Vagina (tissue), 2 donors: ENCODE measurements at regions not wholly inside any gene's neighbourhood (a gene's known extent, or its start where the extent isn't known, plus 50 kb on each side); places are given as distances from the start of the nearest gene placed in this dataset.

Experiments used
- DNase-seq, 2 donors: peaks; one replicate each; pipeline ENCODE4 v3.0.0-alpha.2; 2017; ENCODE audit errors: extremely low spot score in 2 of 2
- H3K27ac ChIP-seq: fragments of 200-600 bp; sonication (generic); one replicate; pipeline ENCODE4 v1.5.1; 2019
- H3K27me3 ChIP-seq: fragments of 200-600 bp; sonication (generic); one replicate; pipeline ENCODE4 v1.5.1; 2019
- H3K36me3 ChIP-seq, 2 donors: fragments of 200-600 bp; sonication (generic); one replicate each; pipeline ENCODE4 v1.5.1; 2017 to 2019
- H3K4me1 ChIP-seq: fragments of 200-600 bp; sonication (generic); one replicate; pipeline ENCODE4 v1.5.1; 2019
- H3K4me3 ChIP-seq, 2 donors: fragments of 200-600 bp; sonication (generic); 1 replicate in 1 of 2; 2 replicates in 1 of 2; pipeline ENCODE4 v1.5.1; 2016 to 2019
- H3K9me3 ChIP-seq: fragments of 200-600 bp; sonication (generic); one replicate; pipeline ENCODE4 v1.5.1; 2019
- POLR2A ChIP-seq, 2 donors: fragments of 450-650 bp; IDR thresholded peaks; one replicate each; pipeline ENCODE4 v1.6.1; 2017; ENCODE audit warnings: antibody characterized with exemption in 2 of 2, mild to moderate bottlenecking in 2 of 2, moderate library complexity in 2 of 2
- POLR2AphosphoS5 ChIP-seq, 2 donors: sonication (generic); formaldehyde crosslinking; IDR thresholded peaks; one replicate each; pipeline ENCODE4 v1.9.0; 2017; ENCODE audit warnings: antibody characterized with exemption in 2 of 2, mild to moderate bottlenecking in 2 of 2, low read depth in 1 of 2; ENCODE audit not compliant: insufficient read depth in 1 of 2
- intact Hi-C: fragments of 100-400 bp; cut with DNase I; formaldehyde crosslinking; loops from one replicate; pipeline ENCODE4 v1.15.1; 2023
- TF ChIP-seq, protein P1 (sequence below), 3 experiments: fragments of 450-650 bp in 2 of 3; fragments of 200-600 bp in 1 of 3; sonication (generic) in 1 of 3; IDR thresholded peaks; one replicate each; pipeline ENCODE4 v1.5.1; 2017 to 2019; ENCODE audit warnings: antibody characterized with exemption in 3 of 3, mild to moderate bottlenecking in 2 of 3, moderate library complexity in 2 of 3

DNA sequence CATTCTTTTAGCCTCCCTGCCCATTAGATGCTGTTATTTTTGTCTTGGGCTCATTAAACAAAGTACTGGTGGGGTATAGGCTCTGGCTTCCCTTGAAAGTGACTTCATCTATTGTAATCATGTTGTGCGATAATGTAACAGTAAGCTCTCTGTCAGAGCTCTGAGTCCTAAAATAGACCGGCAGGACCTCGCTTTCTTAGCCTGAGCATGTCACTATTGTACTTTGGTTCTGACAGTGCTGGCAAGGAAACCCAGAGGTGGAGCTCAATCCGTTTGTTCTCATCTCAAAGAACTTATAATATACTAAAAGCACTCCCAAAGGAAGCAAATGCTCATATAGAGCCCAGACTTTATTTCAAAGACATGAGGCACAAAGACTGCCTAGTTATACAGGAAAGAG is 339.1 kb upstream of the CCNH start:
- intact Hi-C loops: no loop called here
- Histone ChIP-seq H3K4me3 (no peak overlapping the region), H3K9me3 (no peaks in the 10 kb centered on the region), H3K36me3 (no peaks in the 10 kb centered on the region), H3K4me1 (no peaks in the 10 kb centered on the region), H3K27ac (no peak overlapping the region), H3K27me3 (no peaks in the 10 kb centered on the region)
- no peak for DNase-seq
- TF ChIP-seq POLR2A (IDR thresholded peaks at IDR 0.05) (no peak), POLR2AphosphoS5 (IDR thresholded peaks at IDR 0.05; ENCODE audit: insufficient read depth in 1 of 2, low read depth in 1 of 2) (no peak)
- TF ChIP-seq, protein P1, sequence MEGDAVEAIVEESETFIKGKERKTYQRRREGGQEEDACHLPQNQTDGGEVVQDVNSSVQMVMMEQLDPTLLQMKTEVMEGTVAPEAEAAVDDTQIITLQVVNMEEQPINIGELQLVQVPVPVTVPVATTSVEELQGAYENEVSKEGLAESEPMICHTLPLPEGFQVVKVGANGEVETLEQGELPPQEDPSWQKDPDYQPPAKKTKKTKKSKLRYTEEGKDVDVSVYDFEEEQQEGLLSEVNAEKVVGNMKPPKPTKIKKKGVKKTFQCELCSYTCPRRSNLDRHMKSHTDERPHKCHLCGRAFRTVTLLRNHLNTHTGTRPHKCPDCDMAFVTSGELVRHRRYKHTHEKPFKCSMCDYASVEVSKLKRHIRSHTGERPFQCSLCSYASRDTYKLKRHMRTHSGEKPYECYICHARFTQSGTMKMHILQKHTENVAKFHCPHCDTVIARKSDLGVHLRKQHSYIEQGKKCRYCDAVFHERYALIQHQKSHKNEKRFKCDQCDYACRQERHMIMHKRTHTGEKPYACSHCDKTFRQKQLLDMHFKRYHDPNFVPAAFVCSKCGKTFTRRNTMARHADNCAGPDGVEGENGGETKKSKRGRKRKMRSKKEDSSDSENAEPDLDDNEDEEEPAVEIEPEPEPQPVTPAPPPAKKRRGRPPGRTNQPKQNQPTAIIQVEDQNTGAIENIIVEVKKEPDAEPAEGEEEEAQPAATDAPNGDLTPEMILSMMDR (IDR thresholded peaks at IDR 0.05): no peak

DNA sequence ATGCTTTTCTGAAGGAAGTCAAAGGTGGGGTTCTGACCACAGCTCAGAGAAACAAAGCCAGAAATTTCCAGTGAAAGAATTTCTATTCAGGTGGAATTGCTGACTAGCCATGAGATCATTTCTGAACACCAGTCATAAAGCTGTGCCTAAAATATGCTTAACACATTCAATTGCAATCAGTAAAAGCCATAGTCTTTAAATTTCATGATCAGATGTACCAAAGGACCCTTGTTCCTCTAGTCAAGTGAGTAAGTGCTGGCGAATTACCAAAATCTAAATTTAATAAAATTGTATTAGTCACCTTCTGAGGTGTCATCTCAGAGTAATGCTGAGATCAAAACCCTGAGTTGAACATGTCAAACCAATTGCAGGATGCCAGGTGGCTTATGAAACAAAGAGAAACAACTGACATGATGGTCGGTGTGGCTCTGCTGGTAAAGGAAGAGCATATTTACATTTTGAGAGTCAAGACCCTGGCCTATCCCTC is 334.2 kb upstream of the CCNH start:
- no peaks in the 10 kb centered on the region for H3K4me1 ChIP-seq
- intact Hi-C loops: no loop called here
- H3K27ac ChIP-seq: no peak overlapping the region
- no peaks in the 10 kb centered on the region for H3K9me3 ChIP-seq
- H3K27me3 ChIP-seq: no peaks in the 10 kb centered on the region
- no peaks in the 10 kb centered on the region for H3K36me3 ChIP-seq
- no peak for DNase-seq
- TF ChIP-seq POLR2AphosphoS5 (IDR thresholded peaks at IDR 0.05; ENCODE audit: insufficient read depth in 1 of 2, low read depth in 1 of 2) (no peak), POLR2A (IDR thresholded peaks at IDR 0.05) (no peak)
- TF ChIP-seq, protein P1 (IDR thresholded peaks at IDR 0.05): no peak
- no peak overlapping the region for H3K4me3 ChIP-seq

DNA sequence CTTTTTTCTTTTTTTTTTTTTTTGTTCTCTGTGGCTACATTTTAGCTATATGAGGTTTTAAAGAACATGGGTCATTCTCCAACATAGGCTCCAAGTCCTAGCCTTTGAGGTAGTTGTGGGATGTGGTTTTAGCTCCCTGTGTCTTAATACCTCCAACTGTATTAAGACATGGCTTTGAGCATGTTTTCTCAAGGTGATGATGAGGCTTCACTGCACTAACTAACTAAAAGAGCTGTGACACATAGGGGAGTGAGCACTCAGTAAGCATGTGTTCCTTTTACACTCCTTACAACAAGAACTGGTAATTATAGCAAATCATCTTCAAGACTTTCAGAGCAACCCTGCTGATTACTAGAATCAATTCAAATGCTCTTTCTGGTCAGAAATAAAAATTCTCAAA is 333.6 kb upstream of the CCNH start:
- no peaks in the 10 kb centered on the region for H3K9me3 ChIP-seq
- no peak overlapping the region for H3K4me3 ChIP-seq
- TF ChIP-seq, protein P1 (IDR thresholded peaks at IDR 0.05): no peak
- TF ChIP-seq POLR2AphosphoS5 (IDR thresholded peaks at IDR 0.05; ENCODE audit: insufficient read depth in 1 of 2, low read depth in 1 of 2): no peak
- no peak for TF ChIP-seq POLR2A (IDR thresholded peaks at IDR 0.05)
- no peaks in the 10 kb centered on the region for H3K36me3 ChIP-seq
- DNase-seq: no peak
- H3K4me1 ChIP-seq: no peaks in the 10 kb centered on the region
- no peaks in the 10 kb centered on the region for H3K27me3 ChIP-seq
- intact Hi-C loops: no loop called here
- H3K27ac ChIP-seq: no peak overlapping the region

DNA sequence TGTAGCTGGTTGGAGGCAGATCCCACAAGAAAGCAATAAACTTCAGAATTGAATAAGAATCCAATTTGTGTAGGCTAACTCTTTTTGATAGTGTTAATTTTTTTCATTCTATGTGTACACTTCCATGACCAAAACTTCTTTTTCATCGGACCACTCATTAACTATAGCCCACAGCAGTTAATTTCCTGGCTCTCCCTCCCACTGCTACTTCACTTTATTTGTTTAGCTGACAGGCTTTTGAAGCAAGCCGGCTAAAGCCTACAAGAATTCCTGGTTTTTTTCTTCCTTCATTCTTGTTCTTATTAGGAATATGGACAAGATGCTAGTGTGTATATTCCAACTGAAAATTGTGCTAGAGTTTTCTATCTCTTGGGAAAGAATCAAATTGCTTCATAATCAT is 329.2 kb upstream of the CCNH start:
- H3K27me3 ChIP-seq: no peaks in the 10 kb centered on the region
- intact Hi-C loops: no loop called here

DNA sequence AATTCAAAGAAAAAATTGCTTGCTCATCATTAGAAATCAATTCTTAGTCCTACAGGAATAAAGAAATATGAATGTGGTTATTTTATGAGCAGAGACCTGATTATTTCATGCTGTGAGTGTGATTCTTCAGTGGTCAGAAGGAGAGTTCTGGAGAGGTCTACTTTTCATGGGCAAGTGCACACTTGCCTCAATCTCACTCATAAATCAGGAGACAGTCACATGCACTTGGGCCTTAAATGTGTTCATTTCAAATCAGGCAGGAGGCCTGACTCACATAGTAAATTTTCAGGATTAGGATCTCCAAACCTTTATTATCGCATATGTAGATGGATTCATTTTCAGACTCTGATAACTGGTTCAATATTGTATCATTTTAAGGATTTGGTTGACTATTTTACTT is 323.2 kb upstream of the CCNH start:
- H3K27ac ChIP-seq: no peak overlapping the region
- no peaks in the 10 kb centered on the region for H3K9me3 ChIP-seq
- H3K36me3 ChIP-seq: no peaks in the 10 kb centered on the region
- intact Hi-C loops: no loop called here
- no peak for DNase-seq
- no peaks in the 10 kb centered on the region for H3K4me1 ChIP-seq
- H3K4me3 ChIP-seq: no peak overlapping the region
- no peaks in the 10 kb centered on the region for H3K27me3 ChIP-seq
- TF ChIP-seq POLR2A (IDR thresholded peaks at IDR 0.05): no peak
- TF ChIP-seq POLR2AphosphoS5 (IDR thresholded peaks at IDR 0.05; ENCODE audit: insufficient read depth in 1 of 2, low read depth in 1 of 2): no peak
- TF ChIP-seq, protein P1 (IDR thresholded peaks at IDR 0.05): no peak

More for the DNA sequence above, 329.2 kb upstream of the CCNH start:
- no peaks in the 10 kb centered on the region for H3K9me3 ChIP-seq
- TF ChIP-seq, protein P1 (IDR thresholded peaks at IDR 0.05): no peak
- no peak for DNase-seq
- H3K27ac ChIP-seq: no peak overlapping the region
- no peak overlapping the region for H3K4me3 ChIP-seq
- no peaks in the 10 kb centered on the region for H3K36me3 ChIP-seq
- H3K4me1 ChIP-seq: no peaks in the 10 kb centered on the region
